Prostate gland (tissue), 2 donors: ENCODE measurements at regions not wholly inside any gene's neighbourhood (a gene's known extent, or its start where the extent isn't known, plus 50 kb on each side); places are given as distances from the start of the nearest gene placed in this dataset.

Experiments used
- CTCF ChIP-seq, 4 experiments: fragments of 200-600 bp in 2 of 4; fragments of 450-650 bp in 2 of 4; sonication (generic) in 2 of 4; IDR thresholded peaks; 1 replicate in 3 of 4; 2 replicates in 1 of 4; pipeline ENCODE4 v1.5.1; 2016 to 2019; ENCODE audit warnings: antibody characterized with exemption in 4 of 4, mild to moderate bottlenecking in 2 of 4, moderate library complexity in 2 of 4
- POLR2A ChIP-seq: fragments of 450-650 bp; IDR thresholded peaks from one replicate; pipeline ENCODE4 v1.6.1; 2016; ENCODE audit warnings: antibody characterized with exemption, mild to moderate bottlenecking
- POLR2AphosphoS5 ChIP-seq: sonication (generic); formaldehyde crosslinking; IDR thresholded peaks from one replicate; pipeline ENCODE4 v1.6.1; 2017; ENCODE audit warnings: antibody characterized with exemption

GRCh38 chr18:7415081-7415894, 151.8 kb upstream of the PTPRM start:
- TF ChIP-seq POLR2A (no peak), CTCF (IDR thresholded peaks at IDR 0.05) (no peak), POLR2AphosphoS5 (no peak)
